SKM-1 (cell line): ENCODE measurements at regions not wholly inside any gene's neighbourhood (a gene's known extent, or its start where the extent isn't known, plus 50 kb on each side); places are given as distances from the start of the nearest gene placed in this dataset.
"Not testable (repeated sequence)": the region's sequence is repeated elsewhere in the genome, so short reads cannot be mapped to it uniquely, and the experiment has no call there.

Experiments
- DNase-seq: peaks from one replicate; lab custom pipeline; 2025; ENCODE audit not compliant: unreplicated experiment; lab: John Stamatoyannopoulos, UW

DNA sequence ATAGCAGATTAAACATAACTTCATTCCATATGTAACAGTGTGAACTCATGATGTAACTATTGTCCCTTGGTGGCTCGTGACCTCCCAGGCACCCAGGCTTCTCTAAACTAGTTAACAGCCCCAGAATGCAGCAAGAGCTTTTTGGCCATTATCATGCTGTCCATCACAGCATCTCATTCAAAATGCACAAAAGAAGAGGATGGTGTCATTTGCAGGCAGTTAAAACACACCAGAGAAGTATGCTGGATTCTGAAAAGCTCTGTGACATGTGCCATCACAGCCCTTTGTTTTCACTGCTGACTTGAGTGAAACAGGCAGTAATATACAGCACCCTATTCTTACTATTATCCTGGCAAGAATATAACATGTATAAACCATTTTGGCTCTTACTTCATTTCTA is 117.6 kb upstream of the CHMP2B start:
- no peak for DNase-seq

DNA sequence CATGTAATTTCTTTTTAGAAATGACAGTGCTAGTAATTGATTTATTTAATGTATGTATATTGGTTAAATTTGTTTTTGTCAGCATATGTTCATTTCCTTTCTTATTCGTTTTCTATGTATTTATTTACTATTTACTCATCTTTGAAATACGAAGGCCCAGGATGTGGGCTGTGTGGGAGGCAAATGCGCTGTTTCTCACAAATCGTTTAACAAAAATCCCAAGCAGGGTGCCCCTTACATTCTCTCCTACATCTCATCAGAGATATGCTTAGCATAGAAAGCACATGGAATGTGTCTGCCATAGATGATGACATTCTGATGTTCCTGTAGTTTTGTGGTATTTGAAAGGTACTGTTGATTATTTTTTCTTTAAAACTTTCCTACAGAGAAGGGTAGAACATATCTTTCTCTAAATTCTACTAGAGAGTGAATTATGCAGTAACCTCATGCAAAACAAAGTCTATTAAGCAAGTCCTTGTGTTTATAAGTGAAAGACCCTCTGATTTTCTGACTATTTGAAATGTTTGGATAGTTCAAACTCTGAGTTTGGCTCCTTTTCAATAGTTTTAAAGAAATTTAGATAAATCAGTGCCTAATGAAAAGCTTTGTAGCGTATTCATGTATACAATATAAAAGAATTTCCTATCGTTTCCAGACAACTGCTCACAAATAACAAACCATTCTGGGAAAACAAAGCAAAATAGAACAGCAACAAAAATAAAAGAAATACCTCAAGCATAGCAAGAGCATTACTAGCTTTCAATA is 111.1 kb upstream of the VGLL3 start:
- no peak for DNase-seq

DNA sequence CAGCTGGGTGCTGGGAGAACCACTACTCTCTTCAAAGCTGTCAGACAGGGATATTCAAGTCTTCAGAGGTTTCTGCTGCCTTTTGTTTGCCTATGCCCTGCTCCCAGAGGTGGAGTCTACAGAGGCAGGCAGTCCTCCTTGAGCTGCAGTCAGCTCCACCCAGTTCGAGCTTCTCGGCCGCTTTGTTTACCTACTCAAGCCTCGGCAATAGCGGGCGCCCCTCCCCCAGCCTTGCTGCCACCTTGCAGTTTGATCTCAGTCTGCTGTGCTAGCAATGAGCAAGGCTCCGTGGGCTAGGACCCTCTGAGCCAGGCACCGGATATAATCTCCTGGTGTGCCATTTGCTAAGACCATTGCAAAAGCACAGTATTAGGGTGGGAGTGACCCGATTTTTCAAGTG is 106.8 kb upstream of the VGLL3 start:
- DNase-seq = not testable (repeated sequence)

DNA sequence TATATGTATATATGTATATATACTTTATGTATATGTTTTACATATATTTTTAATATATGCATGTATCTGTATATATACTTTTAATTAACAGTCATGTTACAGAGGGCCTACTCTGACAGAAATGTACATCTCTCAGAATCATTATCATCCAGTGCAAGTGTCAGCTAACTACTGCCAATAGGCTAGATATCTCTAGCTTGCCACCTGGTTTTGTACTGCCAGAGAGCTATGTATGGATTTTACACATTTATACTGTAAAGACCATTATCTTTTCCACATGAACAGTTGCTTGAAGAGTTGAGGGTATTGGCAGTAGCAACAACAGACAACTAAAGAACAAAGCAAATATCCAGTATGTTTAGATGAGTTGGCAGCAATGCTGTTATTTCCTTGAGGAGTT is 99.7 kb upstream of the VGLL3 start:
- DNase-seq = no peak

DNA sequence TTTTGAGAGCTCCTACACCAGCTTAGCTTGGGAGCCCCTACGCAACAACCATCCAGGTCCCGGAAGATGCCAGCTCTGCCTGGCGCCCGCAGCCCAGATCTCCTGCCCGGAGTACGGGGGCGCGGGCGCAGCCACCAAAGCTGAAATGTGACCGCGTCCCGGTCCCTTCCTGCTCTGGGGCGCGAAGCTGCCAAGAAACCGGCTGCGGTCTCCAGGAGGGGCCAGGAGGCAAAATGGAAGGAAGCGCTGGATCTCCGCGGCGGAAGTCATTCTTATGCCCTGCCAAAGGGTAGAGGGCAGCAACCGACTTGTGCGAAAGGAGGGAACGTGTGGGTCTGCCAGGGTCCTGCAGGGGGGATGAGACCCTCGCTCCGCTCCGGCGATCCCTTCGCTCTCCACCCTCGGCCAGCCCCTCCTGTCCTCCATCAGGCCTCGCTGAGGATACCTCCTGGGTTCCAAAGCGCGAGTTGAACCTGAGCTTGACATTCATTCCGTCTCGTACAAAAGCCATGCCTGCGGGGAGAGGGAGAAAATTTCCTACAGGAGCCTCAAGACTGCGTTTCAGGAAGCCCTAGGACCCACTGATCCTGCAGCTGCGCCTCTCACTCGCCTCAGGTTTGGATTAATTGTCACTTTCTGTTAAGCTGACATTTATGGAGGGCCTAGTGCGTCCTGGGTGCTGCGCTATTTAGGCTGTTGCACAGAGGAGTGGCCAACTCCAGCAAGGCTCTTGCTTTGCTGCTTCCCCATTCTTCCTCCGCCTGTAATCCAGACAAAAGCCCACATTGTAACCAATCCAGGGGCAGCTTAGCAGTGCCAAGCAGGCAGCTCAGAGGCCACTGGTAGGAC is 98.3 kb upstream of the VGLL3 start:
- peak; percentile 41 for DNase-seq

DNA sequence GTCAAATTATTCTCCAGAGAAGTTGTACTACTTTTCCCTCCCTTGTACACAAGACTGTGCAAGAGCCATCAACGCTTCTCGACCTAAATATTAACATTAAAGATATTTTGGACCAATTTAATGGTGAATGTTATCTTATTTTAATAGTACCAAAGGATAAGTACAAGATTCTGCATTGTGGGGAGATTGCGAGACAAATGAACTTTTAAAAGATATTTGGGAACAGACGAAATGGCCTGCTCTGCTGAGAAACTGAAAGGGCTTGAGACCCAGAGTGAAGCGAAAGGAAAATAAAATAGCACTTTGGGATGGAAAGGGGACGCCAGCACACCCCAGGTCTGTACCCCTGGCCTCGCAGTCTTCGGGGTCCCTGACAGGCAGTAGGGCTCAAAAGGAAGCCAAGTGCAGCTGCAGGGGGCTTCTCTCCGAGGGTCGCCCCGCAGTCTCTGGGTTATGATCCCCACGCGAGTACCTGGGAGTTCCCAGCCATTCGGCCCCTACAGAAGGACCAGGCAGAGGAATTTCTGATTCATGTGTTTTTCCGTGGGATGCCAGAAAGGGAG is 97.6 kb upstream of the VGLL3 start:
- DNase-seq = no peak

DNA sequence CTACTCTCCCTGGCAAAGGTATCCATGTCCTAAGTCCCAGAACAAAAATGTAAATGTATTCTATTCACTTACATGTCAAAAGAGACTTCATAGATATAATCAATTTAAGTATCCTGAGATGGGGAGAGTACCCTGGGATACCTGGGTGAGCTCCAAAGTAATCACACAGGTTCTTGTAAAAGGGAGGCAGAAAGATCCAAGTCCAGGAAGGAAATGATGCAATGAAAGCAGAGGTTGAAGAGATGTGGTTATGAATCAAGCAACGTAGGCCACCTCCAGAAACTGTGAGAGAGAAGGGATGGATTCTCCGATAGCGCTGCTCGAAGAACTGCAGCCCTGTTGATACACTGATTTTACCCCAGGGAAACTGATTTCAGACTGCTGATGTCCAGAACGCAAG is 93.9 kb upstream of the VGLL3 start:
- no peak for DNase-seq

DNA sequence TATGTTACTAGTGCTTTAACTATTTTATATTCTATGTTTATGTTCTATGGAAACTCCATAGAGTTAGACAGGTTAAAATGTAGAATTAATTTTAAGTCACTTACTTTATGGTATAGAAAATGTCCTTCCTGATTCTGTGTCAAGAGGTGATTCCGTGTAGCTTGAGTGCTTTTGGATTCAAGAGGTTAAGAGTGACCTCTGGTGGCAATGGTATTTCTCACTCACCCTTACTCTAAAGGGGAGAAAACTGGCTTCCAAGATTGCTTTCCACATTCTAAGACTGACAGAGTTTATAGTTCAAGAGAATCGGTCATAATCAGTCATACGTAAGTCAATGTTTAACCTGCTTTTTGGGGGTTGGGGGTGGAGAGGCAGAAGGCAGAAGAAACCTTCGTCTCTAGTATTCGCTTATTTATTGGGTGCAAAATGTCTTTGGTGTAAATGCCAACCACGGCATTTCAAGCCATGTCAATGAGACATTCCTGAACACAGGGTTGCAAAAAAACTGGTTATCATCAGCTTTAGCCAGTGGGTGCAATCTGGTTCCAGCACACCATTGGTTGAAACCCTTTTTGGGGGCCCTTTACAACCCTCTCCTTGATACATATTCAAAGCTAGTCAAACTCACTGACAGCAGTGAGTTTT is 92.0 kb upstream of the VGLL3 start:
- DNase-seq = peak; percentile 60

DNA sequence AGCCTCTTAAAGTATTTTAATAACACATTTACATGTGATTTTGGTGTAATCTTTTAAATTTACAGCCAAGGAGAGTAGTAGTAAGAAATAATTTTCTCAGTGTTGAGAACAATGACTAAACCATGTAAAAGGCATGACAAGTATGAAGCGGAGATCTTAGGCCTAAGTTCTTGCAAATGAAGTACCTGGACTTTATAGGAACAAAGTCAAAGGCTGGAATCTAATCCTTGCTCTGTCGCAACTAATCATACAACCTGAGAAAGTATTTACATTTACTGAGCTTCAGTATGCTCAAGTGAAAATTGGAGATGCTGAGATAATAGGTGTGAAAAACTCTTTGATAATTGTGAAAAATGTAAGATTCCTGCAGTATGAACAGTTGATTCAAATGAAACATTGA is 86.4 kb upstream of the VGLL3 start:
- no peak for DNase-seq

DNA sequence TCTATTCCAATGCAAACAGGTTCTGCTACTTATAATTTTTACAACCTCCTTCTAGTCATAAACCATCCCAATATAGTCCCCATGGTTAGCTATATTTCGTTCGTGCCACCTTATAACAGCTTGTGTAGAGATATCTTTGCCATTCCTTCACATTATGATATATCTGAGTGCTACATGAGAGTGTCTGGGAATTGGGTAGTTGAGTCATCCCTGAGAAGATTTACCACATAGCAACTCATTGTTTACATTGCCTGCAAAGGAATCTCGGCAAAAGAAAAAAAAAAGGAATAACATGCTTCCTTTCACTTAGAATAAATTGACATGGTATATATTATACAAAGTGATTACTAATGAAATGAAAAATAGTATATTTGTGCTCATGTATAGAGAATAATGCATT is 86.0 kb upstream of the VGLL3 start:
- DNase-seq = no peak

DNA sequence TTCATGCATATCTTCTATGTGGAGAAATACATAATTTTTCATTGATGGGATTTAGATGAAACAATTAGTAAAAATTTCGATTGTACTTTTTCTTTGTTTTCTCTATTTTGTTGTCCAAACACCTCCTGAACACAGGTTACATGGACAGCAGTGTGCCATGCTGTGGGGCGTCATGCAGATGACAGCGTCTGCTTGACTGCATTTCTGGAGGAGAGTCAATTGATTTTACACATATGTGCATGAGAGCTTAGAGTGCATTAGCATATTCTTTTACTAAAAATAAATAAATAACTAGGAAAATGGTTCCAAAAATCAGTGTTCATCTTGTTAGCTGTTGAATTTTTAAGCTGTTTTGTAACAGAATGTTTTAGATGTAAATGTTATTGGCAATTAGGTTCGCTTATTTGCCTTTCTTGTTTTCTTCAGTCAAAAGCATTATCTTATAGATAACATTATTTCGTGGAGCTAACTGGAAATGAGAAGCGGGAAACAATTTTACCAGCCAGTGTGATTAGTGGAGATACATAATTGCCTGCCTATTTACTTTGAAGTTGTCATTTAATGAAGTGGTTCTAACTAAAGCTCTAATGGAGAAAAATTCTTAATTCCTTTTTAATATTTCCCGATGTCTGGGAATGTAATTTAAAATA is 82.7 kb upstream of the VGLL3 start:
- DNase-seq = no peak

DNA sequence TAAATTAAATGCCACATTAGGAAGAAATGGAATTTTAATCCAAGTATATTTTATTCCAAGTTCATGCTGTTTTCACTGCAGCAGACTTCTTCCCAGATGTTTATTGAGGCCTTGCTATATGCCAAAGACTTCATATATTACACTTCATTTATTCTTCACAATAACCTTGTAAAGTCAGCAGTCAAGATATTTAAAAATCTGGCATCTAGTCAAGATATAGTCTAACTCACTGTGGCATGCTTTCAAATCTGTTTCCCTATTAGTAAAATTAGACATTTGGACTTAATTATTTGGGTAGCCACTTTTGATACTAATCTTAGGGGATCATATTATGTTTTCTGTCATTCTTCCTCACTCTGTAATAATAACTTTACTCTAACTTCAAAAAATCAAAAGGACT is 81.5 kb upstream of the VGLL3 start:
- no peak for DNase-seq

DNA sequence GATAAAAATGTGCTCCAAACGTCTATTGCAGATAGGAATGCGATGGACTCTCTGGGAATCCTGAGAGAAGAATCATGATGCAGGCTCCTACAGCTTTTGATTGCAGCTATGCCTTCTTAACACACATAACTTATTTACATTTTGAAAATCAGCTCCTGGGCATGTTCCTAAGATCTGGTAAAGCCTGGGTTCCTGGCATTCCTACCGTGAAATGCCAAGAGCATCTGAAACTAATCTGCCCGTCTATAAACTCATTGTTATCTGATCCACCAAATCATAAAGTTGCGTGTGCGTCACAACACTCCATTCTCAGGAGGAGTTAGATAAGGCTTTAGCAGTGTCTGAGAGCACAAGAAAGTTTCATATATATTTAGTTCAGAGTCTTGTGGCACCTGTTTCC is 79.0 kb upstream of the VGLL3 start:
- DNase-seq = no peak

DNA sequence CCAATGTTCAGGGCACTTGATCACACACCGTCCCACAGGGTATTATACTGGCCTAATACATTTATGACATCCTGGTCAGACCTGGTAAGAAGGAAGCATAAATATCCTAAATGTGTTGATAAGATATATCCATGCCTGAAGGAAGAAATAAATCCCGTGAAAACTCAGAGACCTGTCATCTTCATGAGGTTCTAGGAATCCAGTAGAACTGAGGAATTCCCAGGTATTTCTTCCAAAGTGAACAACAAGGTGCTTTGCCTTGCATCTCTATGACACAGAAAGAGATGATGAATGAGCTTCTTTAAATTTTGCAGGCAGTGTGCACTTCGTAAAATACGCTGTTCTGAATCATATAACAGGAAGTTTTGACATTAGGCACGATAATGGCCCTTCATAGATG is 78.1 kb upstream of the VGLL3 start:
- no peak for DNase-seq

DNA sequence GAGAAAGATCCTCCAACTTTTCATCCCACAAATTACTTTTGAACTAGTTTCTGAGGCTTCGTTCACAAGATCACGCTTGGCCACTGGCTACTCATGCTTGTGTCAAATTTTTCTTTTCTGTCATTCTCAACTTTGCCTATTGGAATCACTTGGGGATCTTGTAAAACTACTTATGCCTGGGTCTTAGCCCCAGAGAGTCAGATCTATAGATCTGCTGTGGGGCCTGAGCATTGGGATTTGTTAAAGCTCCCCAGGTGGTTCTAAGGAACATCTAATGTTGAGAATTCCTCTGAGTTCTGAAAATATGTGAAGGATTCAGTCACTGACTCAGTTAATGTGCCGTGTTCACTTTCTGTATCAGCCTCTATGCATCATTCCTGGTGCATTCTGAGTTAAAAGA is 71.7 kb upstream of the VGLL3 start:
- DNase-seq = no peak

DNA sequence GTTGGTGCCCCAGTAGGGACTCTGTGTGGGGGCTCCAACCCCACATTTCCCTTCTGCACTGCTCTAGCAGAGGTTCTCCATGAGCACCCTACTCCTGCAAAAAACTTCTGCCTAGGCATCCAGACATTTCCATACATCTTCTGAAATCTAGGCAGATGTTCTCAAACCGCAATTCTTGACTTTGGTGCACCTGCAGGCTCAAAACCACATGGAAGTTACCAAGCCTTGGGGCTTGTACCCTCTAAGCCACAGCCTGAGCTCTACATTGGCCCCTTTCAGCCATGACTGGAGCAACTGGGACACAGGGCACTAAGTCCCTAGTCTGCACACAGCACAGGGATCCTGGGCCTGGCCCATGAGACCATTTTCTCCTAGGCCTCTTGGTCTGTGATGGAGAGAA is 66.5 kb upstream of the VGLL3 start:
- DNase-seq = no peak

DNA sequence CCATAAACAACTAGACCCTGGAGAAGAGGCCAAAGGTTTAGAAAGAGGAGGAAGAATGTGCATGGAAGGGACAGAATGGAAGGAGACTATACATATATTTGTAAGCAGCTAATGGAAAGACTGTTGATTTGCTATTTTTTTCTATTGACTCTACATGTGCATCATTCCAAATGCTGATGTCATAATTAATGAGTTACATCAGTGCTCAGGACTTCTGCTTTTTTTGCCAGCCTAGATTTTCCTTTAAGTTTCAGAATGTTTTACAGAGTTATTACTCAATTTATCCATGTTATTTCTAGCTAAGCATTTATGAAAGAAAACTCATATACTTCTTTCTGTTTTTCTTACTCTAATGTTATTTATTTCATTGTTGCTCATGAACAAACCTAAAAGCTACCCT is 62.6 kb upstream of the VGLL3 start:
- DNase-seq = no peak

DNA sequence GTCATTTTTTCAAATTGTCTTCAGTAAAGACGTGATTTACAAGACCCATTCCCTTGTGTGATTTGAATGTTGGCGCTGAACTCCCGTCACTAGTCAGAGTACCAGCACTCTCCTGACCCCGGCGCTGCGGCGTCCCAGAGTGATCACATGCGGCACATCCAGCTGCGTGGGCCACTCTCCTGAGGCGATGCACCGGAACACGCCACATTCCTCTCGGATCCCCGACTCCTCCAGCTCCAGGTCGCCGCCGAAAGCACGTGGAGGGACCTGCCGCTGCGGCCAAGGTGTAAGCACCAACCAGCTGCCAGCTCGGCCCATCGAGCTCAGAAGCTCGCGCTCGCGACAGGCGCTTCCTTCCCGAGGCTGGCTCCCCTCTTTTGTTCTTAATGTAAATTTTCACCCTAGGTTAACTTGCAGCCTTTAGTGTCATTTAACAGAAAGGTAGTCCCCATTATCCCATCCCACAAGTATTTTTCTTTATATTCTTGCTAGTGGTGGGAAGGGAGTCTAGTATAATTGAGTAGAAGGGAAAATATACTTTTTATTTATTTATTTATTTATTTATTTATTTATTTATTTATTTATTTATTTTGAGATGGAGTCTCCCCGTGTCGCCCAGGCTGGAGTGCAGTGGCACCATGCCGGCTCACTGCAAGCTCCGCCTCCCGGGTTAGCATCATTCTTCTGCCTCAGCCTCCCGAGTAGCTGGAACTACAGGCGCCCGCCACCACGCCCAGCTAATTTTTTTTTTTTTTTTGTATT is 61.7 kb upstream of the VGLL3 start:
- no peak for DNase-seq

DNA sequence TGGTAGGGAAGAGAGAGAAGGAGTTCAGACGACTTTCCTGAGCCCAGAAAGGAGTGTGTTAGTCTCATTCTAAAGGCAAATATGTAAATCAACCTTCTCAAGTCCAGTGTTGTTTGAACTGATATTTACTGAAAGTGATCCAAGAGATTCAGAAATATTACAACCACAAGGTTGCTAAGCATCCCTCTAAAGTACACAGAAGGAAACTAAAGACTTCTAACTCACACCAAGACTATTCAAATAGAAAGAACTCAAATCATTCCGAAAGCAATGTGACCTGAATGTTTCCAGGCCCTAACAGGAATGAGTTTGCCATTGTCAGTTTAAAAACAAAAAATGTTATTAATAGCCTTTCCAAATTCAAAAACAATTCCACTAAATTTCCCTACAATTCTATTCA is 56.9 kb upstream of the VGLL3 start:
- no peak for DNase-seq

DNA sequence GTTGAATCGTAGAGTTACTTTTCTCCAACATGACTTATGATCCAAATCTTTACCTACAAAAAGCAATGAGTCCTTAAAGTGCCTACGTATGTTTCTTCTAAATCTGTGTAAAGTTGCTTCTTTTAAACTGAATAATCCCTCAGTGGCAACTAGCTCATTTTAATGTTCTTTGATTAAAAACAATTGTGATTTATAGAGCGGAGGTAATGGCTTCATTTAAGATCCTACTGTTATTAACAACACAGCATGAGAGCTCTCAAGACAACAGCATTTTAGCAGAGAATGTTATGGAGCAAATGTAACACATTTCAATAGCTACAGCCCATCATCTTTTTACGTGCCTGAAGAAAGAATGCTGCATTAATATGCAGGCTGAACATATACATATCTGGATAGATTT is 55.3 kb upstream of the VGLL3 start:
- DNase-seq = no peak

DNA sequence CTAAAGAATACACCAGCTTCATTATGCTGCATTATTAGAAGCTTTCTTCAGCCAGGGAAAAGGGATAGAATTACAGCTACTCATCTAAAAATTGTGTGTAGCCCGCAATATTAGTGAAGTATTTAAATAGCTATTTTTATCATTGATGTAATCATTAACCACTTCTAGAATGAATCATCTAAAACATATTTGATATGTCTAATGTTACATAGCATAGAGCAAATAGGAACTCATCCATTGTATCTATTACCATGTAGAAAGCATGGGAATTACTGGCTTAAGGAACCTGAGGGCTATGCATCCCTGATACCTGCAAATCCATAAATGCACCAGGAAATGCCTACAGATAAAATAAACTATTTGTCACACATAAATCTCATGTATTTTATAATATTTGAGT is 54.5 kb upstream of the VGLL3 start:
- no peak for DNase-seq
